MM.1S (cell line): ENCODE measurements at regions not wholly inside any gene's neighbourhood (a gene's known extent, or its start where the extent isn't known, plus 50 kb on each side); places are given as distances from the start of the nearest gene placed in this dataset.

Experiments used
- DNase-seq: peaks from one replicate; pipeline ENCODE4 v3.0.0-alpha.2; 2015
- H2AFZ ChIP-seq: fragments of 300-600 bp; sonication (generic); 2 replicates; pipeline ENCODE4 v1.6.0; 2016; ENCODE audit warnings: antibody characterized with exemption, low read length
- H3F3A ChIP-seq: fragments of 300-600 bp; sonication (generic); 2 replicates; pipeline ENCODE4 v1.6.1; 2016; ENCODE audit warnings: mild to moderate bottlenecking, antibody characterized with exemption, low read length, moderate library complexity, mixed read lengths; ENCODE audit not compliant: insufficient read depth
- H3K27ac ChIP-seq: fragments of 300-600 bp; sonication (generic); 2 replicates; pipeline ENCODE4 v1.5.1; 2016; ENCODE audit warnings: mild to moderate bottlenecking, low read length
- H3K27me3 ChIP-seq: fragments of 300-600 bp; sonication (generic); replicated peaks from 2 replicates; pipeline ENCODE4 v1.6.0; 2016; ENCODE audit warnings: low read length; ENCODE audit not compliant: insufficient read depth
- H3K36me3 ChIP-seq: fragments of 300-600 bp; sonication (generic); replicated peaks from 2 replicates; pipeline ENCODE4 v1.6.1; 2016; ENCODE audit warnings: mild to moderate bottlenecking, low read length, mixed read lengths; ENCODE audit not compliant: insufficient read depth
- H3K4me1 ChIP-seq: fragments of 300-600 bp; sonication (generic); 2 replicates; pipeline ENCODE4 v1.6.1; 2016; ENCODE audit warnings: low read length, mixed read lengths
- H3K4me2 ChIP-seq: fragments of 300-600 bp; sonication (generic); 2 replicates; pipeline ENCODE4 v1.6.0; 2016; ENCODE audit warnings: low read depth, low read length
- H3K4me3 ChIP-seq: fragments of 300-600 bp; sonication (generic); 2 replicates; pipeline ENCODE4 v1.5.1; 2016; ENCODE audit warnings: low read length, mixed read lengths
- H3K79me2 ChIP-seq: fragments of 300-600 bp; sonication (generic); 2 replicates; pipeline ENCODE4 v1.6.1; 2016; ENCODE audit warnings: mixed run types, low read length, mixed read lengths
- H3K9ac ChIP-seq: fragments of 300-600 bp; sonication (generic); 2 replicates; pipeline ENCODE4 v1.6.1; 2016; ENCODE audit warnings: low read length, mixed read lengths
- H3K9me2 ChIP-seq: fragments of 300-600 bp; sonication (generic); replicated peaks from 2 replicates; pipeline ENCODE4 v1.6.1; 2016; ENCODE audit warnings: mild to moderate bottlenecking, low read length, mixed read lengths; ENCODE audit not compliant: insufficient read depth
- H3K9me3 ChIP-seq: fragments of 300-600 bp; sonication (generic); replicated peaks from 2 replicates; pipeline ENCODE4 v1.6.1; 2016; ENCODE audit warnings: mild to moderate bottlenecking, low read length, mixed read lengths; ENCODE audit not compliant: insufficient read depth
- H4K20me1 ChIP-seq: fragments of 300-600 bp; sonication (generic); 2 replicates; pipeline ENCODE4 v1.6.1; 2016; ENCODE audit warnings: mild to moderate bottlenecking, low read length, moderate library complexity, mixed read lengths; ENCODE audit not compliant: insufficient read depth
- CTCF ChIP-seq: fragments of 300-600 bp; sonication (generic); IDR thresholded peaks from 2 replicates; pipeline ENCODE4 v1.5.1; 2016; ENCODE audit warnings: antibody characterized with exemption, low read length, mixed read lengths
- EZH2 ChIP-seq: fragments of 300-600 bp; sonication (generic); optimal IDR thresholded peaks from 2 replicates; pipeline ENCODE3; 2017; ENCODE audit warnings: low read depth, mild to moderate bottlenecking, antibody characterized with exemption, low read length, mixed read lengths
- EZH2phosphoT487 ChIP-seq: fragments of 300-600 bp; sonication (generic); IDR thresholded peaks from 2 replicates; pipeline ENCODE4 v1.6.1; 2018; ENCODE audit warnings: antibody characterized with exemption, low read length

GRCh38 chr17:22695228-22695619 is 1002.9 kb downstream of the KCNJ18 start:
- H3K36me3 ChIP-seq, result no peaks in the 10 kb centered on the region
- H3K79me2 ChIP-seq, result no peaks in the 10 kb centered on the region
- no peak for TF ChIP-seq EZH2phosphoT487
- TF ChIP-seq EZH2, result no peak
- no peak for TF ChIP-seq CTCF
- H3K9ac ChIP-seq, result no peak overlapping the region
- DNase-seq, result no peak
- H2AFZ ChIP-seq, result no peak overlapping the region
- H3K9me2 ChIP-seq, result no peaks in the 10 kb centered on the region
- H3K4me1 ChIP-seq, result no peaks in the 10 kb centered on the region
- no peaks in the 10 kb centered on the region for H3K9me3 ChIP-seq
- H4K20me1 ChIP-seq, result no peaks in the 10 kb centered on the region
- no peaks in the 10 kb centered on the region for H3F3A ChIP-seq
- no peaks in the 10 kb centered on the region for H3K27me3 ChIP-seq
- no peak overlapping the region for H3K4me2 ChIP-seq
- H3K27ac ChIP-seq, result no peak overlapping the region
- H3K4me3 ChIP-seq, result no peak overlapping the region

- Histone ChIP-seq H3K4me1 (no peaks in the 10 kb centered on the region), H3K27me3 (no peaks in the 10 kb centered on the region), H3K9ac (no peak overlapping the region), H3F3A (no peaks in the 10 kb centered on the region), H3K9me2 (no peaks in the 10 kb centered on the region), H3K27ac (no peak overlapping the region), H3K79me2 (no peaks in the 10 kb centered on the region), H3K9me3 (no peaks in the 10 kb centered on the region), H3K36me3 (no peaks in the 10 kb centered on the region), H2AFZ (no peak overlapping the region), H3K4me3 (no peak overlapping the region), H3K4me2 (no peak overlapping the region), H4K20me1 (no peaks in the 10 kb centered on the region)
- DNase-seq, result no peak
- no peak for TF ChIP-seq EZH2
- TF ChIP-seq CTCF, result no peak
- no peak for TF ChIP-seq EZH2phosphoT487
These were observed 1010.9 kb downstream of the KCNJ18 start for GRCh38 chr17:22703204-22703603.

GRCh38 chr17:22703786-22704441 is 1011.6 kb downstream of the KCNJ18 start:
- Histone ChIP-seq H3K36me3 (no peaks in the 10 kb centered on the region), H3K4me1 (no peaks in the 10 kb centered on the region), H3K9me3 (no peaks in the 10 kb centered on the region), H3K4me3 (no peak overlapping the region), H3K4me2 (no peak overlapping the region), H3K9me2 (no peaks in the 10 kb centered on the region), H3K79me2 (no peaks in the 10 kb centered on the region), H3K27ac (no peak overlapping the region), H3F3A (no peaks in the 10 kb centered on the region), H4K20me1 (no peaks in the 10 kb centered on the region), H3K9ac (no peak overlapping the region), H3K27me3 (no peaks in the 10 kb centered on the region), H2AFZ (no peak overlapping the region)
- no peak for DNase-seq
- TF ChIP-seq CTCF (peak; percentile 36), EZH2phosphoT487 (no peak)
